ENCODE measurements at regions not wholly inside any gene's neighbourhood (a gene's known extent, or its start where the extent isn't known, plus 50 kb on each side); places are given as distances from the start of the nearest gene placed in this dataset.

DNA sequence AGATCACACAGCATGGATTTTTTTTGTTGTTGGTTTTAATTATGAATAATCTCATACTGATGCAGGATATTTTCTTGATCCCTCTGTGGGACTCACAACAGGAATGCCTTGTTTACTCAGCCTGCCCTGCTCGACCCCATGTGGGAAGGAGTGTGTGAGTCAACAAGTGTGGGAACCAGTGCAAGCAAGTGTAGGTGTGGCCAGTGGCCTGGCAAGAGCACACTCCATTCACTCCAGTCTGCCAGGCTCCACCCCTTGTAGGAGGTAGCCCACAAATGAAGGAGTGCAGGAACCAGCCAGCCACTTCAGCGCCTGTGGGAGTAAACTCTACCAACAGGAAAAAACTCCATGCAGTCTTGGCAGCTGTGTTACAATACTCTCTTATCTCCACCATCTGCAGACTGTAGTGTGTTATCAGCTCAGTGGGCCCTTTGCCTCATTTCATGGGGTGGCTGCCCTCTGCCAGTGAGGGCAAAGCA, 393.6 kb downstream of the OTOL1 start:
- Histone ChIP-seq H3K4me3 (replicated peaks in 1 of 3; ENCODE audit: low read depth in 2 of 3, low read length in 3 of 3) (no peak overlapping the region), H3K27me3 (ENCODE audit: control insufficient read depth in 2 of 2, insufficient read depth in 2 of 2, low read length in 2 of 2) (no peaks in the 10 kb centered on the region), H4K20me1 (ENCODE audit: insufficient read depth, low read length) (no peaks in the 10 kb centered on the region), H3K9me3 (replicated peaks in 1 of 2; ENCODE audit: control insufficient read depth in 1 of 2, insufficient read depth in 1 of 2, low read length in 2 of 2) (peaks cover 3 to 14% of the 10 kb centered on the region in 2 donors), H3K79me2 (ENCODE audit: insufficient read depth, low read length) (no peaks in the 10 kb centered on the region), H3K9ac (ENCODE audit: insufficient read depth, low read length, poor library complexity, severe bottlenecking) (no peak overlapping the region), H3K4me2 (replicated peaks; ENCODE audit: extremely low read depth, low read length, poor library complexity, severe bottlenecking) (no peak overlapping the region), H3K36me3 (replicated peaks in 1 of 2; ENCODE audit: control insufficient read depth in 1 of 2, insufficient read depth in 2 of 2, low read length in 2 of 2) (no peaks in the 10 kb centered on the region), H3K27ac (ENCODE audit: low read depth in 1 of 2, low read length in 2 of 2) (no peak overlapping the region), H2AFZ (ENCODE audit: insufficient read depth, low read depth, low read length, poor library complexity, severe bottlenecking) (no peak overlapping the region), H3K4me1 (ENCODE audit: control insufficient read depth in 1 of 2, insufficient read depth in 2 of 2, low read length in 2 of 2) (no peaks in the 10 kb centered on the region)
- no peaks in the 10 kb centered on the region for H3K36me3 Mint-ChIP-seq
- peaks cover 5 to 12% (median 9%) of the 10 kb centered on the region in 7 donors for H3K9me3 Mint-ChIP-seq
- 92% methylated on average over 2 of the region's 2 CpGs for WGBS (ENCODE audit: insufficient coverage)
- TF ChIP-seq CTCF (IDR thresholded peaks at IDR 0.05), result no peak
- intact Hi-C loops (cut with micrococcal nuclease), result no loop called here
- no peak overlapping the region for H3K27ac Mint-ChIP-seq
- no peaks in the 10 kb centered on the region for H3K27me3 Mint-ChIP-seq (ENCODE audit: low read depth in 3 of 3)
- H3K4me3 Mint-ChIP-seq, result no peak overlapping the region
- no peaks in the 10 kb centered on the region for H3K4me1 Mint-ChIP-seq
- DNase-seq, result no peak

GRCh38 chr3:161893972-161894371, 397.4 kb downstream of the OTOL1 start:
- WGBS (ENCODE audit: insufficient coverage), result no CpG with 5 or more reads among the region's 1 CpG
- Histone ChIP-seq H3K79me2 (ENCODE audit: insufficient read depth, low read length) (no peaks in the 10 kb centered on the region), H3K27me3 (ENCODE audit: control insufficient read depth in 2 of 2, insufficient read depth in 2 of 2, low read length in 2 of 2) (no peaks in the 10 kb centered on the region)

More at GRCh38 chr3:161893972-161894371, 397.4 kb downstream of the OTOL1 start:
- H3K36me3 Mint-ChIP-seq, result no peaks in the 10 kb centered on the region
- no peak overlapping the region for H3K4me3 ChIP-seq (replicated peaks in 1 of 3; ENCODE audit: low read depth in 2 of 3, low read length in 3 of 3)
- TF ChIP-seq CTCF (IDR thresholded peaks at IDR 0.05), result no peak
- H3K4me1 Mint-ChIP-seq, result no peaks in the 10 kb centered on the region
- DNase-seq, result no peak
- peaks cover 0 to 11% of the 10 kb centered on the region in 2 donors for H3K9me3 ChIP-seq (replicated peaks in 1 of 2; ENCODE audit: control insufficient read depth in 1 of 2, insufficient read depth in 1 of 2, low read length in 2 of 2)
- H3K9ac ChIP-seq (ENCODE audit: insufficient read depth, low read length, poor library complexity, severe bottlenecking), result no peak overlapping the region
- H3K27ac ChIP-seq (ENCODE audit: low read depth in 1 of 2, low read length in 2 of 2), result no peak overlapping the region
- no peaks in the 10 kb centered on the region for H3K27me3 Mint-ChIP-seq (ENCODE audit: low read depth in 3 of 3)
- no peaks in the 10 kb centered on the region for H3K36me3 ChIP-seq (replicated peaks in 1 of 2; ENCODE audit: control insufficient read depth in 1 of 2, insufficient read depth in 2 of 2, low read length in 2 of 2)
- intact Hi-C loops (cut with micrococcal nuclease), result no loop called here
- peaks cover 0 to 7% (median 5%) of the 10 kb centered on the region in 7 donors for H3K9me3 Mint-ChIP-seq
- no peaks in the 10 kb centered on the region for H4K20me1 ChIP-seq (ENCODE audit: insufficient read depth, low read length)
- H3K27ac Mint-ChIP-seq, result no peak overlapping the region
- H3K4me1 ChIP-seq (ENCODE audit: control insufficient read depth in 1 of 2, insufficient read depth in 2 of 2, low read length in 2 of 2), result no peaks in the 10 kb centered on the region
- no peak overlapping the region for H3K4me3 Mint-ChIP-seq
- no peak overlapping the region for H2AFZ ChIP-seq (ENCODE audit: insufficient read depth, low read depth, low read length, poor library complexity, severe bottlenecking)
- no peak overlapping the region for H3K4me2 ChIP-seq (replicated peaks; ENCODE audit: extremely low read depth, low read length, poor library complexity, severe bottlenecking)

Measured in CD14-positive monocyte (primary cell).